Left colon (tissue), 2 donors: ENCODE measurements at regions not wholly inside any gene's neighbourhood (a gene's known extent, or its start where the extent isn't known, plus 50 kb on each side); places are given as distances from the start of the nearest gene placed in this dataset.
"Not testable (repeated sequence)": the region's sequence is repeated elsewhere in the genome, so short reads cannot be mapped to it uniquely, and the experiment has no call there.

Experiments
- ATAC-seq: fragments of 200-7000 bp; cut with Tn5 transposase; one replicate; pipeline ENCODE4 v1.9.1; 2020; ENCODE audit warnings: mild to moderate bottlenecking, moderate library complexity
- DNase-seq, 2 donors: peaks; one replicate each; pipeline ENCODE4 v3.0.0-alpha.2; 2020
- intact Hi-C, 2 donors: fragments of 100-400 bp; cut with DNase I in 1 of 2; cut with micrococcal nuclease in 1 of 2; formaldehyde crosslinking; loops; one replicate each; pipeline versions ENCODE4 v1.11.2 to v1.14.0; 2022; cut with DNase I, micrococcal nuclease
- donor health status: DM: no; HTN: no; CAD: no.
- donor health status: DM: yes; HTN: yes; CAD: no.

GRCh38 chr4:123183754-123184153 is 212.8 kb upstream of the SPRY1 start:
- intact Hi-C loops, result not testable (repeated sequence)

GRCh38 chr4:123186731-123187130 is 209.9 kb upstream of the SPRY1 start:
- intact Hi-C loops, result no loop called here
- DNase-seq (no peak), ATAC-seq (no peak)

More at GRCh38 chr4:123183754-123184153, 212.8 kb upstream of the SPRY1 start:
- not testable (repeated sequence) for ATAC-seq, DNase-seq

GRCh38 chr4:123190176-123190575 is 206.4 kb upstream of the SPRY1 start:
- ATAC-seq (no peak), DNase-seq (no peak)
- intact Hi-C loops, result no loop called here

- intact Hi-C loops, result no loop called here
- DNase-seq (no peak), ATAC-seq (peak; percentile 97)
These were observed 204.9 kb upstream of the SPRY1 start for GRCh38 chr4:123191728-123192127.

GRCh38 chr4:123193802-123194367 is 202.7 kb upstream of the SPRY1 start:
- DNase-seq, result no peak
- intact Hi-C loops, result no loop called here

GRCh38 chr4:123198706-123199105 is 197.9 kb upstream of the SPRY1 start:
- intact Hi-C loops, result no loop called here
- no peak for DNase-seq
- no peak for ATAC-seq

More at GRCh38 chr4:123193802-123194367, 202.7 kb upstream of the SPRY1 start:
- ATAC-seq, result no peak

- no peak for ATAC-seq
- intact Hi-C loops, result no loop called here
- DNase-seq, result no peak
These were observed 196.3 kb upstream of the SPRY1 start for GRCh38 chr4:123200051-123200940.

- DNase-seq (no peak), ATAC-seq (no peak)
- intact Hi-C loops, result no loop called here
These were observed 191.9 kb upstream of the SPRY1 start for GRCh38 chr4:123204737-123205136.

GRCh38 chr4:123206016-123206415 is 190.6 kb upstream of the SPRY1 start:
- ATAC-seq (no peak), DNase-seq (no peak)
- intact Hi-C loops, result no loop called here

- DNase-seq (no peak), ATAC-seq (no peak)
- intact Hi-C loops, result no loop called here
These were observed 187.2 kb upstream of the SPRY1 start for GRCh38 chr4:123209436-123209835.

- DNase-seq (no peak), ATAC-seq (no peak)
- intact Hi-C loops, result no loop called here
These were observed 181.1 kb upstream of the SPRY1 start for GRCh38 chr4:123215536-123215935.

- DNase-seq, result no peak
- ATAC-seq, result no peak
- intact Hi-C loops, result no loop called here
These were observed 180.1 kb upstream of the SPRY1 start for GRCh38 chr4:123216543-123216942.

GRCh38 chr4:123216946-123217345 is 179.6 kb upstream of the SPRY1 start:
- intact Hi-C loops, result no loop called here
- no peak for DNase-seq

GRCh38 chr4:123217664-123218063 is 178.9 kb upstream of the SPRY1 start:
- DNase-seq (no peak), ATAC-seq (peak; percentile 72)
- intact Hi-C loops, result no loop called here

More at GRCh38 chr4:123216946-123217345, 179.6 kb upstream of the SPRY1 start:
- no peak for ATAC-seq

- DNase-seq (no peak), ATAC-seq (no peak)
- intact Hi-C loops, result no loop called here
These were observed 177.6 kb upstream of the SPRY1 start for GRCh38 chr4:123218981-123219380.

- ATAC-seq (no peak), DNase-seq (no peak)
- intact Hi-C loops, result no loop called here
These were observed 167.3 kb upstream of the SPRY1 start for GRCh38 chr4:123229286-123229685.

GRCh38 chr4:123230061-123230460 is 166.5 kb upstream of the SPRY1 start:
- DNase-seq, result no peak
- ATAC-seq, result no peak
- intact Hi-C loops, result no loop called here

GRCh38 chr4:123232439-123232838 is 164.2 kb upstream of the SPRY1 start:
- intact Hi-C loops, result no loop called here
- ATAC-seq (no peak), DNase-seq (no peak)

GRCh38 chr4:123233136-123233768 is 163.3 kb upstream of the SPRY1 start:
- intact Hi-C loops, result no loop called here
- DNase-seq, result no peak
- no peak for ATAC-seq

GRCh38 chr4:123234955-123235354 is 161.6 kb upstream of the SPRY1 start:
- ATAC-seq (no peak), DNase-seq (no peak)
- intact Hi-C loops, result no loop called here
